GM12865 (cell line): ENCODE measurements at regions not wholly inside any gene's neighbourhood (a gene's known extent, or its start where the extent isn't known, plus 50 kb on each side); places are given as distances from the start of the nearest gene placed in this dataset.
"Not testable (repeated sequence)": the region's sequence is repeated elsewhere in the genome, so short reads cannot be mapped to it uniquely, and the experiment has no call there.

Source experiments
- DNase-seq: peaks from one replicate; pipeline ENCODE4 v3.0.0; 2010; ENCODE audit warnings: low read depth
- H3K4me3 ChIP-seq: 2 replicates; pipeline ENCODE4 v1.5.1; 2011; ENCODE audit warnings: mild to moderate bottlenecking, low read depth, low read length, control low read depth
- TF ChIP-seq, protein P1 (sequence below): IDR thresholded peaks from 2 replicates; pipeline ENCODE4 v1.5.1; 2011; ENCODE audit warnings: low read length, control low read depth, low read depth, inconsistent platforms; ENCODE audit not compliant: insufficient read depth; ENCODE audit errors: missing control alignments

DNA sequence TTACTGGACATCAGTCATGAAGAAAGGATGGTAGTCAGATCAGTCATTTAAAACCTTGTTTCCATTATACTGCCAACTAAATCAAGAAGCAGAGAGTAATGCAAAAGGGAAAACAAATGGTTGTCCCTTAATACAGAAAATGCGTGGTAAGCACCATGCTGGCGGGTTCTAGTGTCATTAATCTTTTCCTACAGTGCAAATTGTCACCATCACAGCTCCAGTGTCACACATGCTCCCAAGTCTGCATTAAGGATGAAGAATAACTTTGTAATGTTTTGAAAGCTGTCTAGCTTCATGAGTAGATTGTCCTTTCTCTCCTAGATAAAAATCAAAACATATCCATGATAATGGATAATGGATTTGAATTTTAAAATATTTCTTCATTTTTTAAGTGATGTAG lies 735.6 kb downstream of the EPHA7 start:
- DNase-seq = no peak
- TF ChIP-seq, protein P1, sequence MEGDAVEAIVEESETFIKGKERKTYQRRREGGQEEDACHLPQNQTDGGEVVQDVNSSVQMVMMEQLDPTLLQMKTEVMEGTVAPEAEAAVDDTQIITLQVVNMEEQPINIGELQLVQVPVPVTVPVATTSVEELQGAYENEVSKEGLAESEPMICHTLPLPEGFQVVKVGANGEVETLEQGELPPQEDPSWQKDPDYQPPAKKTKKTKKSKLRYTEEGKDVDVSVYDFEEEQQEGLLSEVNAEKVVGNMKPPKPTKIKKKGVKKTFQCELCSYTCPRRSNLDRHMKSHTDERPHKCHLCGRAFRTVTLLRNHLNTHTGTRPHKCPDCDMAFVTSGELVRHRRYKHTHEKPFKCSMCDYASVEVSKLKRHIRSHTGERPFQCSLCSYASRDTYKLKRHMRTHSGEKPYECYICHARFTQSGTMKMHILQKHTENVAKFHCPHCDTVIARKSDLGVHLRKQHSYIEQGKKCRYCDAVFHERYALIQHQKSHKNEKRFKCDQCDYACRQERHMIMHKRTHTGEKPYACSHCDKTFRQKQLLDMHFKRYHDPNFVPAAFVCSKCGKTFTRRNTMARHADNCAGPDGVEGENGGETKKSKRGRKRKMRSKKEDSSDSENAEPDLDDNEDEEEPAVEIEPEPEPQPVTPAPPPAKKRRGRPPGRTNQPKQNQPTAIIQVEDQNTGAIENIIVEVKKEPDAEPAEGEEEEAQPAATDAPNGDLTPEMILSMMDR = no peak
- H3K4me3 ChIP-seq = no peak overlapping the region

DNA sequence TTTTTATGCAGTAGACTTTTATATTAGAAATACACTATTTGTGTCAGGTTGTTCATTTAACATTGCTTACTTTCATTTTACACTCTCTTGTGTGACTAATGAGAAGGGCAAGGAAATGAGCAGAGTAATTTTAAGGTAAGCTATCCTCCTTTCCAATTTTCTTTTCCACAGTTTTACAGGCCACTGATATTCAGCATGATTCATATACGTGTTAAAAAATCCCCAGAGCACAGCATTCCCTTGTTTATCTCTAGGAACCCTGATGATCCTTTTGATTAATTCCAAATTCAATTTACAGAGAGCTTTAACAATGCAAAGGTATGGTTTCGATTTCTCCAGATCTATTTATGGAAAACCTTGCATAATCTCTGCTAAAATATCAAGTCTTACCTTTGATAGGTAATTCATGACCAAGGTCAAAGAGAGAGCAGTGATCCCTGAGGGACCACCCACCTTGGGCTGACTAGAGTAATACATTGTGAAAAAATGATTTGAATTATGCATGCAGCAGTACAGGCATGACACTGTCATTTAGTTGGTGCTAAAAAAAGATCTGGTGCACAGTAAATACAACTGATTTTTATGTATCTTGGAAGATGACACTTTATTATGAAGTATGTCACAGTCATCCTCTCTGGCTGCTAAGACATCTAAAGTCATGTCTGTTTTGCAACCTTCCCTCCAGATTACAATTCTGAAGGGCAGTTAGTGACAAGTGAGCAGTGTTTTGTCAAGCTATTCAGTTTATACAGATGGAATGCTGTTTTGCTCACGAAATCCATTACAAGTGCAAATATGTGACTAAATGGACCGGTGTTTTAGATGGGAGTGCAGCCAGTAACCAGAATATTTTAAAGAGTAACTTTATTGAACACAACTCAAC lies 736.6 kb downstream of the EPHA7 start:
- no peak for DNase-seq
- H3K4me3 ChIP-seq = no peak overlapping the region
- TF ChIP-seq, protein P1 = no peak

DNA sequence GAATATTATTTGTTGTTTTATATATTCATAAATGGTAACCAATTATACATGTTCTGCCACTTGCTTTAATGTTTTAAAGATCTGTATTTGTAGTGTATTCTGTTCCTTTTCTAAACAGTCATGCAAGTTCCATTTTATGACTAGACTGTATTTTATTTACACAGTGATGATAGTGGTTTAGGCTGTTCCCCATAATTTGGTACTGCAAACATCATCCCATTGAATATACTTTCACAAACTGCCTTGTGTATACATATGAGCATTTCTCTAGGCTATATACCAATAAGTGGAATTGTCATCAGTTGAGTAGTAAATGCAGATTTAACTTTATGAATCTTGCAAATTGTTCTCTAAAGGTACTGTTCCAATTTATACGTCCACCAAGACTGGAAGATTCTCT lies 738.0 kb downstream of the EPHA7 start:
- TF ChIP-seq, protein P1 = no peak
- no peak for DNase-seq
- no peak overlapping the region for H3K4me3 ChIP-seq

DNA sequence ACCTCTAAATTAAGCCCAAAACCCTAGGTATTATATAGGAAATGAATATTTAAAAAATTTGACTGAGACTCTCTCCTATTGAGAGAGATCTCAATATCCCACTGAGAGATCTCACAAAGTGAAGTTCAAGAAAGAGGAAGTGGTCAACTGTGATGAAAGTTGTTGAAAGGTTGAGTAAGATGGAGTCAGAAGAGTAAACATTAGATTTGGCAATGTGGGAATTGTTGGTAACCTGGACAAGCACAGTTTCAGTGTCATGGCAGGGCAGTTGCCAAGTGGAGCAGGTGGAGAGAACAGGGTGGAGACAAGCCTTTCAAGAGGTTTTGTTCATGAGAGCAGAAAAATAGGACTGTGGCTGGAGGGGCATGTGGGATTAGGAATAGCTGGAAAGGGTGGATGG lies 747.9 kb downstream of the EPHA7 start:
- not testable (repeated sequence) for H3K4me3 ChIP-seq, DNase-seq

DNA sequence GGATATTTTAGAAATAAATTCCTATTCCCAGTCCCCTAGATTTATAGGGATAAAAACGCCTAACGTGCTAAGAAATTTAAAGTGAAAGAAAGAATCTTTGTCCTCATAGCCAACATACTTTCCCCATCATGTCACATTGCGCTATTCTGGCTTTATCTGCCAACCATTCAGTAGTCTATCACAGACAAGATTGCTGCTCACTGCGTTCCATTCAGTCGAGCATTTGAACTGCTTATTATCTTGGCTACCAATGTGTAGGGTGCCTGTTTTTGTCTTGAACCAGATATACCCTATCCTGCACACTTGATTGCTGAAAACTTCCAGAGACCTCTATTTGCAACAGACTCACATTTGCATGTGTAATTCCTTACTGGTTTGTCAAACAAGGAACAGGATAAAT lies 751.5 kb downstream of the EPHA7 start:
- TF ChIP-seq, protein P1 = no peak
- DNase-seq = no peak
- H3K4me3 ChIP-seq = no peak overlapping the region

DNA sequence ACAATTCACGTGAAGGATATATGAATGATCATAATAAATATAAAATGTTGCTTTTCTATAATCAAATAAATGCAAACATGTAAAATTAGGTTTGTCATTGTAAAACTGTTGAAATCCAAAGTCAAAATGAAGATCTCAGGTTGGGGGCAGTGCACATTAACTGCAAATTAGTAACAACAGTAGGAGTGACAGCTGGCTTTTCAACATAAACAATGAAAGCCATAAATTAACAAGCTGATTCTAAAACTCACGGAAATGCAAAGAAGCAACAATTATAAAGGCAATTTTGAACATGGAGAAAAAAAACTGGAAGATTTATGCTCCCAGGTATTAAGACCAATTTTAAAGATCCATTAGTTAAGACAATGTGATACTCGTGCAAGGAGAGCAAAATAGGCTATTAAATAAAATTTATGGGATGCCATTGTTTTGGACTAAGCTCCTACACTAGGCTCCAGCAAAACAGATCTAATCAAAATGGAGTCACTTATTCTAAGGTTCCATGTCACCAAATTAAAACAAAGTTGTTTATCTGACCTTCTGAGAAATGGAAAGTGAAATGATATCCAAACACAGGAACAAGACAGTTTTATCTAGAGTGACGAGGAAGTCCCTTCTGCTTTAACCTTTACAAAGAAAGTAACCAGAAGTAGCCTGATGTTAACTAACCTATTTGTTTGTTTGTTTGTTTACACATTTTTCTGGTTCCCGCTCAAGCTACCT lies 770.8 kb downstream of the EPHA7 start:
- H3K4me3 ChIP-seq = no peak overlapping the region
- DNase-seq = no peak
- TF ChIP-seq, protein P1 = no peak

DNA sequence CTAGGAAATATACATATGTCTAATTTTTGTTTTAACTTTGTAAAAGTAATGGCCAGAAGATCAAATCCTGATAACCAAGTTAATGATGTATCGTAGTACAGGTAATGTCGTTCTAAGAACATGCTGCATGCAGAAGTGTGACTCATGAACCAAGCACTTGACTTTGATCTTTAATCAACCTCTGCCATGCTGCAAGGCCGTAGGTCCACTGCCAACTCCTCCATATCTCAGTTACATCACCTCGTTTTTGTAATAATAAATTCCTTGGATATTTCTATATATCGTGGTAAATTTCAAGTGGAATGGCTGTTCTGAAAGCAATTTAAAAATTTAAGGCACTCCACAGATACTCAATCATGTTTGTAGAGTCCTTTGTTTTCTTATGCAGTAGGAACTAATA lies 771.7 kb downstream of the EPHA7 start:
- TF ChIP-seq, protein P1 = no peak
- no peak for DNase-seq
- H3K4me3 ChIP-seq = no peak overlapping the region
